GM19452 (cell line): ENCODE measurements at regions not wholly inside any gene's neighbourhood (a gene's known extent, or its start where the extent isn't known, plus 50 kb on each side); places are given as distances from the start of the nearest gene placed in this dataset.

Experiments
- ATAC-seq: cut with Tn5 transposase; IDR thresholded peaks from one replicate; pipeline ENCODE4 v1.9.1; 2021; ENCODE audit not compliant: unreplicated experiment

DNA sequence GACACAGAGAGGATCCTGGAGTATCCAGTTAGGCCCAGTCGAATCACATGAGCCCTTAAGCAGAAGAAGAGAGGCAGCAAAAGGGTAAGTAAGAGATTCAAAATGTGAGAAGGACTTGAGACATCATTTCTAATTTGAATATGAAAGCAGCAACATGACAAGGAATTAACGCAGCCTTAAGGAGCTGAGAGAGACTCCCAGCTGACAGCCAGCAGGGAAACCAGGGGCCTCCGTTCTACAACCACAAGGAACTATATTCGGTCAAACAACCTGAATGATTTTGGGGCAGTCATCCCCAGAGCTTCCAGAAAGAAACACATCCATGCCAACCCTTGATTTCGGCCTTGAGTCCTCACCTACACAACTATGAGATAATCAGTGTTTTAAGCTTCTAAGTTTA, 189.7 kb upstream of the MTNR1B start:
- no peak for ATAC-seq

- no peak for ATAC-seq
Observed at GRCh38 chr11:92781151-92781550, 188.3 kb upstream of the MTNR1B start.

DNA sequence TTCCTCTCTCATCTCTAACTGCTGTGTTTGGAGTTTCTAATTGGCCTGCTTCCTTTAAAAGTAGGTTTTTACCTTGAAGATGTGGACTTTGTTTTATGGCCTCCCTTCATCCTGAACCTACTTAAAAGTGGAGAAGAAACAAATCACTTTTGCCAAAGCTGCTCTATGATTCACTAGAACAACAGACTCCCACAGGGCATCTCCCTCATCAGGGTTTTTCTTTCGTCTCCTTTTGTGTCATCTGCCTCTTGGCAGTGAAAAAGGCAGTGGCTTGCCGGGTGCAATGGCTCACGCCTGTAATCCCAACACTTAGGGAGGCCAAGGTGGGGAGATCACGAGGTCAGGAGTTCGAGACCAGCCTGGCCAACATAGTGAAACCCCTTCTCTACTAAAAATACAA, 186.6 kb upstream of the MTNR1B start:
- ATAC-seq, result no peak

- ATAC-seq, result no peak
Observed at GRCh38 chr11:92784331-92784730, 185.1 kb upstream of the MTNR1B start.

- ATAC-seq, result no peak
Observed at GRCh38 chr11:92787638-92788037, 181.8 kb upstream of the MTNR1B start.

DNA sequence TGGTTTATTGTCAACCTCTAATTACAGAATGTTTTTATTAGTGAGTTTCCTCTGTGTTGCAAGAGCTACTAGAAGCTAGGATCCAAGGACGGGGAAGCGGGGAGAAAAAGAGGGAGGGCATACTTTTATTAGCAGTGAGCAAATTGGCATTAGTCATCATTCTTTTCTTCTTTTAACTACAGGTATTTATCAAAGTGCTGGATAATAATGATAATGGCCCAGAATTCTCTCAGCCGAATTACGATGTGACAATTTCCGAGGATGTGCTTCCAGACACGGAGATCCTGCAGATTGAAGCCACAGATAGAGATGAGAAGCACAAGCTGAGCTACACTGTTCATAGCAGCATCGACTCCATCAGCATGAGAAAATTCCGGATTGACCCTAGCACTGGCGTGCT, 179.7 kb upstream of the MTNR1B start:
- ATAC-seq, result no peak

- ATAC-seq, result no peak
Observed at GRCh38 chr11:92790366-92790765, 179.1 kb upstream of the MTNR1B start.

GRCh38 chr11:92790926-92791616, 178.4 kb upstream of the MTNR1B start:
- ATAC-seq, result no peak

DNA sequence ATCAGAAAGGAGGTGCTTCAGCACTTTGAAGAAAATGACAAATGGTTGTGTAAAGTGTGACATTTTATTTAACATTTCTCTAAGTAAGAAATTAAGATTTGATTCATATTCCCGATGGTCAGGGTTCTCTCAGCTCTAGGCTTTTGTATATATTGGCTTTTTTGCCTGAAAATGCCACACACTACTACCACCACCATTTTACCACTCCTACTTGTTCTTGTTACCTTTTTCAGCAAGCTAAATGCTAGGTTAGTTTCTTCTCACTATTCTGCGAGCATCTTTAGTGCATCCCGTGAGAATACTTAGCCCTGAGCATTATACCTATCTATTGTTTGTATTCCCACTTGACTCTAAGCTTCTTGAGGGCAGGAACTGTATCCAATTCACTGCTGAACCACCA, 177.6 kb upstream of the MTNR1B start:
- ATAC-seq, result no peak

DNA sequence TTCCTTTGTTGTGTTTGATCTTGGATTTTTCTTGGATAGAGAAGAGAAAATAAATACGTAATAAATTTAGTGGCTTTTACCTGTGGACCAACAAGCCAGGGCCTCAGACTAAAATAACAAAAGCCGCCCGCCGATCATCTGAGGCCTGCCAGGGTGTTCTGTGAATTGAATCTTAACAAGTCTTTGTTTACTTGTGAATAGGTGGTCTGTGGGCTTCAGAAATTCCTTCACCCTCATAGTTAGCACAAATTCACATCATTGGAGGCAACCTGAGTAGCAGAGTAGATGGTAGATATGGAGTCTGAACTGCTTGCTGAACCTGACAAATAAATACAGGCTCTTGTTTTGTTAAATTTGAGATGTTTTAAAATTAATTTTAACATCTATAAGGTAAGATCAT, 176.3 kb upstream of the MTNR1B start:
- ATAC-seq, result no peak

- ATAC-seq, result no peak
Observed at GRCh38 chr11:92794783-92795182, 174.7 kb upstream of the MTNR1B start.

- ATAC-seq, result no peak
Observed at GRCh38 chr11:92796744-92797143, 172.7 kb upstream of the MTNR1B start.

DNA sequence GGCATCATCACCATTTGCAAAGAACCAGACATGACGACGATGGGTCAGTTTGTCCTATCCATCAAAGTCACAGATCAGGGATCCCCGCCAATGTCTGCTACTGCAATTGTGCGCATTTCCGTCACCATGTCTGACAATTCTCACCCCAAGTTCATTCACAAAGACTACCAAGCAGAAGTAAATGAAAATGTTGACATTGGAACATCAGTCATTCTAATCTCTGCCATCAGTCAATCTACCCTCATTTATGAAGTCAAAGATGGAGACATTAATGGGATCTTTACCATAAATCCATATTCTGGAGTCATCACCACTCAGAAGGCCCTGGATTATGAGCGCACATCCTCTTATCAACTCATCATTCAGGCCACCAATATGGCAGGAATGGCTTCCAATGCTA, 171.6 kb upstream of the MTNR1B start:
- no peak for ATAC-seq

DNA sequence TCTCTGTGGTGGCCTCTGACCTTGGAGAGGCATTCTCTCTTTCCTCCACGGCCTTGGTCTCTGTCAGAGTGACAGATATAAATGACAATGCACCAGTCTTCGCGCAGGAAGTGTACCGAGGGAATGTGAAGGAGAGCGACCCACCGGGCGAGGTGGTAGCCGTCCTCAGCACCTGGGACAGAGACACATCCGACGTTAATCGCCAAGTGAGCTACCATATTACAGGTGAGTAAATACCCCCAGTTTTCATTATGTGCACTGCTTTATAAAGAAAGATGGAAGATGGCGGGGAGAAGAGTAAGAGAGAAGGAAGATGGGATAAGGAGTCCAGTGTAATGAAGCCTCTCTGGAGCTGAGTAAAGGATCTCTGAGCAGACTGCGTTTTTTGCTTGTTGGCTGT, 167.8 kb upstream of the MTNR1B start:
- ATAC-seq, result no peak

GRCh38 chr11:92802644-92803043, 166.8 kb upstream of the MTNR1B start:
- no peak for ATAC-seq

GRCh38 chr11:92803391-92803790, 166.1 kb upstream of the MTNR1B start:
- no peak for ATAC-seq

- no peak for ATAC-seq
Observed at GRCh38 chr11:92804388-92804966, 165.0 kb upstream of the MTNR1B start.

DNA sequence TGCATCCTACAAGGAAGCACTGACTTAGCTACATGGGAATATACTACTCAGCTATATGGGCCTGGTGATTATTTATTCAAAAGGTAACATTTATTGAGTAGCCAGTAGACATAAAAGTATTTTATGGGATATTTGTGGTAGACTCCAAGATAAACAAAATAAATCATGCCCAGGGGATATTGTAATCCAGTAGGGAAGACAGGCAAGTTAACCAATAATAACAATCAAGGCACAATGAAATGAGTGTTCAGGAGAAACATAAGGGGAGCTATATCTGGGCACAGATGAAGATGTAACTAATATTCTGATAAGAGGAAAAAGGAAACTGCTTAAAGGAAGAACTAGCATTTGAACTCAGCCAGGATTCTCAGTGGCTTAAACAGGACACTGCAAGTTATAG, 161.4 kb upstream of the MTNR1B start:
- no peak for ATAC-seq

GRCh38 chr11:92810423-92811064, 158.9 kb upstream of the MTNR1B start:
- ATAC-seq, result no peak

DNA sequence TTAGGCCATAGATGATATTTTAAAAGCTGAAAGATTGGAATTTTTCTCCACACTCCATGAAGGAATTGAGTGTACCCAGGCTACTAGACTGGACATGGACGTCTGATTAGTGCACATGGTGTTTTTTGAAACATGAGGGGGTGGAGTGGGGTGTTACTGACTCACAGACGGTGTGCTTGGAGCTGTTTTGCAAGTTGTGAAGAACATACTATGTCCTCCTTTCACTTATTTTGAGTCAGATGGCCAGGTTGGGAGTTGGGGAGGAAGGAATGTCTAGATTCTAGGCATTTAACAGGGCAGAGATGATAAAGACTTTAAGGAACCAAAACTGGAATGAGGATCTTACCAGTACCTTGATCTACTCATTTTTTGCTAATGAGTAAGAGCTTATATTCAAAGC, 158.1 kb upstream of the MTNR1B start:
- ATAC-seq, result no peak

DNA sequence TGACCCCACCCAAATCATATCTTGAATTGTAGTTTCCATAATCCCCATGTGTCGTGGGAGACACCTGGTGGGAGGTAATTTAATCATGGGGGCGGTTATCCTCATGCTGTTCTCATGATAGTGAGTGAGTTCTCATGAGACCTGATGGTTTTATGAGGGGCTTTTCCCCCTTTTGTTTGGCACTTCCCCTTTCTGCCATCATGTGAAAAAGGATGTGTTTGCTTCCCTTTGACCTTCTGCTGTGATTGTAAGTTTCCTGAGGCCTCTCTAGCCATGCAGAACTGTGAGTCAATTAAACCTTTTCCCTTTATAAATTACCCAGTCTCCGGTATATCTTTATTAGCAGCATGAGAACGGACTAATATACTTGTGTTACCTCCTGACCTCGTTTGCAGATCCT, 156.6 kb upstream of the MTNR1B start:
- ATAC-seq, result no peak

DNA sequence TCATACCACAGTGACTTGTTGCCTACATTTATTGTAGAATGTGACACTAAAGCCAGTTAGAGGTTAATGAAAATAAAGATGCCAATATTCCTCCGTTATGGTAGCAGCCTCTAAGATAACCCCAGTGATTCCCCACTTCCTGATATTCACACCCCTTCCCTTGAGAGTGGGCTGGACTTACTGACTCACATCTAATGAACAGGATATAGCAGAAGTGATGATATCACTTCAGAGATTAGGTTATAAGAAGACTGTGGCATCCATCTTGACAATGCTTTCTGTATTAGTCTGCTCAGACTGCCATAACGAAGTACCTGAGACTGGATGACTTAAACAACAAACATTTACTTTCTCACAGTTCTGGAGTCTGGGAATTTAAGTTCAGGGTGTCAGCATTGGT, 149.6 kb upstream of the MTNR1B start:
- ATAC-seq, result no peak

DNA sequence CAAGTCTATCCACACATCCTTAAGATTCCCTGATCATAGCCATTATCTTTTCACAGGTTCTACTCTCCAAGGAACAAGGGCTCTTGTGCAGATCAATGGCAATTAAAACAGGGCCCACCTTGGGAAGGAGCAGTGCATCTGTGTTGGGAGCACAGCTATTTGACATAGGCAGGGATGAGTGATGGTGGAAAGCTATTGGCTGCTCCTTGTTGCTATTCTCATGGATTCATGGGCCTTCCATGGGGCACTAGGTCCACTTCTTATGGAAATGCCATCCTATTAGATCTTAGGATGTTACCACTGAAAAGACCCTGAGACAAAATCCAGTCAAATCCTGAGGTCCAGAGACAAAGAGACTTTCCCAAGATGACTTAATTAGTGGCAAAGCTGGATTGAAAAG, 148.6 kb upstream of the MTNR1B start:
- no peak for ATAC-seq
